HG02588 (cell line): ENCODE measurements at regions not wholly inside any gene's neighbourhood (a gene's known extent, or its start where the extent isn't known, plus 50 kb on each side); places are given as distances from the start of the nearest gene placed in this dataset.

ENCODE experiments used
- ATAC-seq: cut with Tn5 transposase; IDR thresholded peaks from one replicate; pipeline ENCODE4 v1.9.1; 2021; ENCODE audit warnings: mild to moderate bottlenecking, moderate library complexity; ENCODE audit not compliant: unreplicated experiment

DNA sequence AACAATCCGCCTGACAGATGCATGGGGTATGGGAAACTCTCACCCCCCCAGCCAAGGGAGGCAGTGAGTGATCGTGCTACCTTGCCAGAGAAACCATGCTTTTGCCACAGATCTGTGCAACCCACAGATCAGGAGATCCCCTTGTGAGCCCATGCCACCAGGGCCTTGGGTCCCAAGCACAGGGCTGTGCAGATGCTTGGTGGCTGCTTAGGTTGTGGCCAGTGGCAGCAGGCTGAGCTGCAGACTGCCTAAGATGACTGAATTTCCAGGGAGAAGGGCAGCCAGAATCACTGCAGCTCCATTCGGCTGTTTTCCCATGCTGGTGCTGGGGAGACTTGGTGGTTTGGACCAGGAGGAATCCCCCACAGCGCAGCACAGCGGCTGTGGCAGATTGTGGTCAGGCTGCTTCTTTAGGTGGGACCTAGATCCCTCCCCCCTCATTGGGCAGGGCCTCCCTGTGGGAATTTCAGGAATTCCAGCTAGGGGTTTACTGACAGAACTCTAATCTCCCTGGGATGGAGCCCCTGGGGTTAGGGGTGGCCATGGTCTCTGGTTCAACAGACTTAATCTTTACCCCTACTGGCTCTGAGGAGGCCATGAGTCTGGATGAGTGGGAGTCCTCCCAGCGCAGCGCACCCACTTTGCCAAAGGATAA lies 264.6 kb upstream of the DAAM1 start:
- no peak for ATAC-seq

DNA sequence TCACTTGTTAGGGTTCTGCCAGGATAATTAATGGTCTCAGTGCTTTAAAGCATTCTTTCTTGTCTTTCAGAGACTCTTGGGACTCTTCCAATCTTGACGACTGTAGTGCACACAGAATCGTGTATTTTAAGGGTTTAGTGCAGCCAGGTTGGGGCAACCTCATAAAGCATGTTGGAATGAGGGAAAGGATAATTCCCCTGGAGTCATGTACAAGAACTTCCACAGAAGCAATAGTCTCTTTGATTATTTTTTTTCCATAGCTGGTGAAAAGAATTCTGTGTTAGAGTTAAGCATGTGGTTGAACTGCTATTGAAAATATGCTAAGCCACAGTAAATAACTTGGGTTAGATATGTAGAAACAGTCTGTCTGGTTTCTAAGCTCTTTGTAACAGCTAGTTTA lies 246.8 kb upstream of the DAAM1 start:
- no peak for ATAC-seq

DNA sequence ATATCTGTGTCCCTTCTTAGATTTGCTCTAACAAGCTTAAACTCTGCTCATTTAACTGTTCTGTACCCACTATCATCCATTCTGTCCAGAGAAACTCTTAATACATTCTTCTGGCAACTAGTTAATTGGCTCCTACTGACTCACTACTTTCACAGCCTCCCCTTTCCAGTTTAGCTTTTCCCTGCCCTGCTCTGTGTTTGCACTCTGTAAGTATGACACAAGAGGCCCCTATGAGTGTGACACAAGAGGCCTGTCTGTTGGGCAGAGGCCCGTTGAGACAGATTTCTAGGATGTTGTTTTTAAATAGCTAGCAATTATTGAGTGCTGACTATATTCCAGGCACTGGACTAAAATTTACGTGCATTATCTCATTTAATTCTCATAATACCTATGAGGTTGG lies 246.0 kb upstream of the DAAM1 start:
- ATAC-seq, result no peak

DNA sequence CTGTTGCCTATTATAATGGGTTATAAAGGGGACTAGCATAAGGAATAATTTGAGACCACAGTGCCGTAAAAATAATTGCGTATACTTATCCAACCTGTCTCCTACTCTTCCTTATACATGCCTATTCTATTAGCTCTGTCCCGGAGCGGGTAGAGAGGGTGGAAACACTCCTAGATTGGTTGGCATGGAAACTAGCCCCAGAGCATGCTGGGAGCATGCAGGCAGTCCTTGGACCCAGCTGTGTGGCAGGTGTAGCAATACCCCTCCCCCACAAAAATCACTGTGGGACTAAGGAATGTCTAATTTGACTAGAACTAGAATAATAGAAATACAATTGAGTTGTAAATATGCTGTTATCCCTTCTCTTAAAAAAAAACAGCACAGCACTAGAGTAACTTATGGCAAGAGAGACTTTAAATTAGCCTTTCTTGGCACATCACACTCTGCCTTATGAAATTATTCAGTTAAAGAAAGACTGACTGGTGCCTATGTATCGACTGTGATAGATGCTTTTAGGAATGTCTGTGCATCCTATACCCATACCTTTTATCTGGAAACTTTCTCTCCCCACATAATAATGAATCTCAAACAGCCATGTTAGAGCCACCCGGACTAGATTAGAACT lies 244.0 kb upstream of the DAAM1 start:
- no peak for ATAC-seq

DNA sequence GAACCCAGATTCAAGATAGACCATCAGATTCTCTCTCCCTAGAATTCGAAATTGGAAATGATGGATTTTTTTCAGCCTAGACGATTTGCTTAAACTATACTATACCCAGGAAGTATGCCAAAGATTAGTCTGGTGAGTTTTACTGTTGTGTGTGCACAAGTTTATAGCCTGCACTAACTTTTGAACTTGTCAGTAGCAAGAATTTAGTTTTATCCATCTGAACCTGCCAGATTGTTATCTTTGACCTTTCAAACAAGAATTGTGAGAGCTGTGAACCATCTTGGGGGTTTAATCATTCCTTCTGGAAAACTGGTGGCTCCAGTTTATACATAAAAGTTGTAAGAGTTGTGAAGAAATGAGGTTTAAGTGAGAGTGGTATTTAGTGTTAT lies 243.5 kb upstream of the DAAM1 start:
- ATAC-seq, result no peak

DNA sequence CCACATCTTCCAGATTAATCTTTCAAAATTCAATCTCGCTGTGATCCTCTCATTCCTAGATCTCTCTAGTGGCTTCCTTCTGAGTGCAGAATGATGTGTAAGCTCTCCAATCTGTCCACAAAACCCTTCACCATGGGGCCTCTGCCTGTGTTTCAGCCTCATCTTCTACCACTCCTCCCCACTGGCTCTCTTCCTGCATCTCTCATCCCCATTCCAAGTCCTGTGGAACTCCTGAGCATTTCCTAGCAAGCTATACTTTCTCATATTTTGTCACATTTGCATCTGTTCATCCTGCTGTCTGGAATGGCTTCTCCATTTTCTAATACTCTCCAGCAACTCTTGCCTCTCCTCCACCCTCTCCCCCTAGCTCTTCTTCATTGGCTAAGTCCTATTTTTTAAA lies 242.0 kb upstream of the DAAM1 start:
- ATAC-seq, result no peak

DNA sequence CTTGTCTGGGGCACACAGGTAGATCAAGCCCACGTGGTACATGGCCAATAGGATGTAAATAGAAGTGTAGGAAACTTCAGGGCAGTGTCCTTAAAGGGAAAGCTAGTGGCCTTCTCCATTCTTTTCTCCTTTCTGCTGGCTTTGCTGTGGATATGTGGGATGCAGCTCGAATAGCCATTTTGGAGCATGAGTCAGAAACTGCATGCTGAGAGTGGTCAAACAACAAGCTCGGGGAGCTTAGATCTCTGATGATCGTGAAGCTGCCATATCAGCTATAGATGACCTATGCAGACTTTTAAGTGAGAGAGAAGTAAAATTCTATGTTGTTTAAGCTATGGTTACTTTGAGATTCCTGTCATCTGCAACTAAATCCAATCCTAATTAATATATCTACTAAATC lies 241.3 kb upstream of the DAAM1 start:
- ATAC-seq, result no peak

DNA sequence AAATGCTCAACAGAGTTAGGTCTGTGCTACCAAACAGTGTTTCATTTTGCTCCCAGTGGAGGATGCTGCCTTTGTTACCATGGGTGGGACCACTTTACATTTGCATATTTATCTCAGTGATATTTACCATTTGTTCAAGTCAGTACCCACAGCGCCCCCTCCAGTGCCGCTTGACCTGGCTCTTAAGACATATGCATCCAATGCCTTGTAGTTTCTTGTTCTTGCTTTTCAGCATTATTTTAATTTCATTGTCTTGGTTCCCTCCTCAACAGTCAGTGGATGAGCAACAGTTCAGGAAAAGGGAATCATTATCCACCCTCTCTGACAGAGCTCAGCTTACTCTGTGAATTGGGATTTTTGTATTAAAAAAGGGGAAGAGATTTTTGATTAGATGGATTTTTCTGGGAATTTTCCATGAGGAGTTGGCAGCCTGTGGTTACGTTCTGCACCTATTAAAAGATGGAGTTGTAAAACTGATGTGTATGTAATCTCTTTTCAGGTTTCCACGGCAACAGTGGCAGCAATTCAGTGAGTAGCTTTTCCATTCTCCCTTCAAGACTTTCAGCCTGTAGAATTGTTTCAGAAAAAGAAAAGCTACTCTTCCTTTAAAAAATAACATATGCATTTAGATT lies 240.5 kb upstream of the DAAM1 start:
- no peak for ATAC-seq

DNA sequence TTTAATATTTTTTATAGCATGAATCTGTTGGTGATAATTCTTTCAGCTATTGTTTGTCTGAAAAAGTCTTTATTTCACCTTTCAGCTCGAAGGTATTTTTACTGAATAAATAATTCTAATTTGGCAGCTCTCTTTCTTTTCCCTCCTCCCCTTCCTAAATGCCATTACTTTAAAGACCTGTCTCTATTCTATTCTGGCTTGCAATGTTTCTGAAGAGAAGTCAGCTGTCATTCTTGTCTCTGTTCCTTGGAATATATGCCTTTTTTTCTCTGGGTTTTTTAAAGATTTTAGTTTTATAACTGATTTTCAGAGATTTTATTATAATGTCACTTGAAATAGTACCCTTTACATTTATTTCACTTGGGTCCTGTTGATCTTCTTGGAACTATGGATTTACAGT lies 237.9 kb upstream of the DAAM1 start:
- no peak for ATAC-seq

DNA sequence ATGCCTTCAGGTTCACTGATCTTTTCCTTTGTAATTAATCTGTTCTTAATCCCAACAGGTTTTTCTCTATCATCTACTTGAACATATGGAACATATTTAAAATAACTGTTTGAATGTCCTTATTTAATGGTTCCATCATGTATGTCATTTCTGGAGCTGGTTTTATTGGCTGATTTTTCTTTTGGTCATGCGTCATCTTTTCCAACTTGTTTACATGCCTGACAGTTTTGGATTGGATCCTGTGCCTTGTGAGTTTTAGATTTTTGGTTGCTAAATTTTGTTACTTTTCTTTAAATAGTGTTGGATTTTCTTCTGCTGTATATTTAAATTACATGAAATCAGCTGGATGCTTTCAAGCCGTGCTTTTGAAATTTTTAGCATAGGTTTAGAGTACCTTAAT lies 237.3 kb upstream of the DAAM1 start:
- no peak for ATAC-seq

DNA sequence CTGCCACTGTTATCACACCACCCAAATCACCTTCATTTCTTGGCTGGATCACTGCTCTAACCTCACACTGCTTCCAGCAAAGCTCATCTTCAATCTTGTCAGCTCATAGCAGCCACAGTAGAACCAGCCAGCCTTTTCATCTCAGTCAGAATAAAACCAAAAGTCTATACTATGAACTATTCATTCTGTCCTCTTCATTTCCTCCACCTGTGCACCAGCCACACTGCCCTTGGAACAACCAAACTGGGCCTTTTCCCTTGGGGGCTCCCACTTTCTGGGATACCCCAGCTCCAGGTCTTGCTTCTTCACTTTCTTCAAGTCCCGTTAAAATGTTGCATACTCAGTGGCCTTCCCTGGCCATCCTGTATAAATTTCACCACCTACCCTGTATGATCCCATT lies 234.4 kb upstream of the DAAM1 start:
- ATAC-seq, result peak; percentile 46

DNA sequence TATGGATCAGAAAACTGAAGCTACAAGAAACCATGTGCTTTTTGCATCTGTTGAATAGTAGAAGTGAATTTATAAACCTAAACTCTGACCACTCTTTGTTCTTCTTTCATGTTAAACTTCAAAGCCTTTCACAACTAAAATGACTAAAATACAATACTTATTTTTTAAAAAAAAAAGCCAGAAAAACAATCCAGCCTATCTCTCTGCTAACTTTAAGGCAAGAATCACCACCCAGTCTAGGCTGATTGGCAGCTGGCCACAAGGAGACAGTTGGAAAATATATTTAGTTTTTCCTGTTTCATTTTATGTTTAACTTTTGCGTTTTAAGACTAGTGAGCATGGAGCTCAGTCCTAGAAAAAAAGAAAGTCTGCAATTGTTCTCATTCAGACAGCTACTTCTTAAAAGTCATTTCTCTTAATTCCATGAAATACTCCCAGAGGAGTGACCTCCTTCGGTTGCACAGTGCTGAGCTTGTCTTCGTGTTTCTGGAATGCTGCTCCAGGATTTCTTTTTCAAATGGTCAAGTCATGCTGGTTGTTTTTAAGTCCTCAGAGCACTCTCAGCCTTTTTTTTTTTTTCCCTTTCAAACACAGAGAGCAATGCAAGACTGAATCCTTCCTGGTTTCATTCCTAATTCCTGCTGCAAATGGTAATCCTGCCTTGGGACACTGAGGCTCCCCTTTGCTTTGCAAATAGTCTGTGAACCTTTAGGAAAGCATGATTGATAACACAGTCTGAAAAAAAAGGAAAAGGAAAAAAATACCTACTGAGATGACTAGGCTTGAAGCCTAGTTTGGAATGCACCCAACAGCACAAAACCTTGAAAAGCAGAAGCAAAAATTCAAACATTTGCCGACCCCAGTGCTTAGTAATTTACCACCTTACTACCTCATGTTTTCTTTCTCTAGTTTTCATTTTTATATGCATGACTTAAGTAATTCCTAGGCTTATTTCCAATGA lies 233.3 kb upstream of the DAAM1 start:
- no peak for ATAC-seq

DNA sequence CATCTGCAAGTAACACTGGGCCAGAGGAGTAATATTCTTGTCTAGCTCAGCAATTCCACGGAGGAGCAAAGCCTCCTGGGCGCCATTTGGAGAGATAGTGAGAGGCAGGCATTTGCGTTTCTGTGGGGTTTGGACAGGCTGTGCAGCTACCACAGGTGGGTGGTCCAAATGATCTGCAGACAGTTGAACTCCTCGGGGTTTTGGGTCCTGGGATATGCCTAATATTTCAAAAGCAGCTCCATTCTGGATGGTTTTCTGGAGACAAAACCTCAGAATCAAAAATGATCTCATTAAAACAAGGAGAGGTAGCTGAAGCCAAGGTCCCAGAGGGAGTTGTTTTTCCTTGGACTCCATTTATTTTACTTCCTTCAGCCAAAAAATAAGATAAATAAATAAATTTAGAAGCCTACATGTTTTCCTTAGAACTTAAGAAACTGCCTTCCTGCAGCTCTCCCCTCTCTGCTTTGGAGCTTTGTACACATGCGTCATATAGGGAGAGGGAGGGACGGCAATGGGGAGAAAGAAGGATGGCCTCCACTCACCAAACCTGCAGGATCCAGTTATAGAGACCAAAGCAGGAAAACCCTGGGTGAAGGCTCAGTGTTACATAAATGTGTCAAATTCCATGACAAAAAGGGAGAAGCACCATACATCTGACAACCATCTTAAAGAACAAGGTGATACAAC lies 227.3 kb upstream of the DAAM1 start:
- ATAC-seq, result no peak

DNA sequence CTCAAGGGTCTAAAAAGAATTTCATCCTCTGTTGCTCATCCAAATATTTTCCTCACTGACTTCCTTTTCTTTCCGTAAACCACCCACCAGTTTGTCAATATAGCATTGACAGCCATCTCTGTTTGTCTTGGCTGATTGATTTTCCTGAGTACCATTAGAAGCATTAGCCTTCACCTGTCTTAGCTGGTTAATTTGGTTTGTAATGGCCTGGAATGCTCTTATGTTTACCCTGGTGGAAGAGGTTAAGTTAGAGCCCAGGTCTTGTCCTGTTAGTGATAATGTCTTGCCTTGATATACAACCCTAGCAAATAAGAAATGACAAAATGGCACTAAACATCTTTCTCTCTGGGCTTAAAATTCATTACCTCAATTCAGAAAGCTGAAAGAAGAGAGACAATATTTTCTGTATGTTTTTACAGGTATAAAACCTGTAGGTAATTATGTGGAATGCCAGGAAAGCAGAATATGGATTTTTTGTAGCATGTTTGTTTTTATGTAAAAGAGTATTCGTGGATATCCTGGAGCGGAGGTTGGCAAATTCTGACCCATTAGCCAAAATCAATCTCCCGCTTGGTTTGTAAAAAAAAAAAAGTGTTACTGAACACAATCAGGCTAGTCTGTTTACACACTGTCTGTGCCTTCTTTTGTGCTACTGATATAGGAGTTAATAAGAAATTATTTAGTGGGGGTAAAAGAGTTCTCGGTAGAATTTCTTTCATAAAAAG lies 224.4 kb upstream of the DAAM1 start:
- ATAC-seq, result no peak

DNA sequence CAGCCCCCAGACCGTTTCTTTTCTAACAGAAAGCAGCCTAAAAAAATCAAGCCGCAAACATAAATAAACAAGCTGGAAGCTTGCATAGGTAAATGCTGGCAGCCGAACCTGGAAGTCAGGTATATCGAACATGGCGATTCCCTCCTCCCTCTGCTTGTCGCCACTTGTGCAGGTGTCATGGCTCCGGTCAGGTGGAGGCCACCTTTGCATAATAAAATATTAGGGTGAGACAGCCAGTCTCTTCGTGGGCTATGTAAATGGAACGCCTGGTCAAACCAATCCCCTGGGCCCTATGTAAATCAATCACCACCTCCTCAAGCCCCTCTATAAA lies 223.9 kb upstream of the DAAM1 start:
- no peak for ATAC-seq

DNA sequence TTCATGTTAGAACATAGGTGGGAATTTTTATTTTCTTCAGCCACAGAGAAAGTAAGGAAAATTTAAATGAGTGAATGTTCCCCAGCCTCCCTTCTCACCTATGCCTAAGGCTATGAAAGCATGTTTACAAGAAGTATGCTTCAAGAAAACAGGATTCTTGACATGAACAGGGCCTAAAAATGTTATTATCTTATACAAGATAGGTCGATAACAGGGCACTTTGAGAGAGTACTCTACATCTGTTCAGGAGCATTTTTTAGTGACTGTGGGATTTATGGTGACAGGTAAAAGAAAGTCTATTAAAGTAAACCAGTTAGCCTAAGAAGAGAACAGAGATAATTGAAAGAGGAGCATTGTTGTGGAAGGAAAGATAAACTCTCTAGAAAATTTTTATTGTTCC lies 222.9 kb upstream of the DAAM1 start:
- ATAC-seq, result no peak

DNA sequence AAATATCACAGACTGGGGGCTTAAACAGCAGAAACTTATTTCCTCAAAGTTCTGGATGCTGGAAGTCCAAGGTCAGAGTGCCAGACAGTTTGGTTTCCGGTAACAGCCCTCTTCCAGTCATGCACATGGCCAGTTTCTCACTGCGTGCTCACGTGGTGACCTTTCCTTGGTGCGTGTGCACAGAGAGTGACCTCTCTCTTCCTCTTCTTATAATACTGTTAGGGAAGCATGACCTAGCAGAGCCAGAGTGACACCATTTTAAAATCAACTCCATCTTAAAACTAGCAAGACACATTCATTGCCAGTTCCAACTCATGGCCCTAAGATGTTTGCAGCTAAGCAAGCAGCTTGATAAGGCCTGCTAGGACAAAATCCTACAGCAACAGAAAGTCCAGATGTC lies 221.5 kb upstream of the DAAM1 start:
- no peak for ATAC-seq

DNA sequence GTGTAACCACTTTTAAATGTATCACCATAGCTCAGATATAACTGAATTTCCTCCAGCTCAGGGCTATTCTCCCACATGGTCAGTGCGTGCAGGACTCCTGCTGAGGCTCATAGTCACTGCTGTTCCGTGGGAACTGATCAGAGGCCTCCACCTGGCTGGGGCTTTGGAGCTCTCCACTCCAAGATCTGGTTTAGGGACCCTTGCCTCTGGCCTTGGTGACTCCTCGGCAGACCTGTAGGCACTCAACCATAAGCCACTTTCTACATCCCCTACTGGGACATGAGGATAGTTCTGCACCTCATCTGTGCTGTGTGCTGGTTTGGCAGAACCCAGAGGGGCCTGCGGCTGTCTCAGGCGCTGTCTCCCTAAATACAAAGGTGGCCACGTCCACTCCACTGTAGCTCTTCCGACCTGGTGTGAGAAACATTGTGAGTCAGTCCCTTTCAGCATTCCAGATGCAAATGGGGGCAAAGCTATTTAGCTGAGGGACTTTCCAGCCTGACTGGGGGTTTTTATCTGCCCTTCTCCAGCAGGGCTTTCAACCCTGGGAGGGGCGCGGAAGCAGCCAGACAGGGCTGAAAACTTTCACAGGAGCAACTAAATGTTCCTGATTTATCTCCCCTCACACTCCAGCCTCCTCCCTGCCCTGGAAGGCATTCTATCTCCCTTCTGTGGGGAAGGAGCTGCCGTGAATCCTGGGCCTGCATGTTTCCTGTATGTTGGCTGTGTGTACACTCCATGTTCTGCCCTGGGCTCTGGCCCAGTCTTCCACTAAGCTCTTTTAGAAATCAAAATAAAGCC lies 218.3 kb upstream of the DAAM1 start:
- peak; percentile 77 for ATAC-seq

DNA sequence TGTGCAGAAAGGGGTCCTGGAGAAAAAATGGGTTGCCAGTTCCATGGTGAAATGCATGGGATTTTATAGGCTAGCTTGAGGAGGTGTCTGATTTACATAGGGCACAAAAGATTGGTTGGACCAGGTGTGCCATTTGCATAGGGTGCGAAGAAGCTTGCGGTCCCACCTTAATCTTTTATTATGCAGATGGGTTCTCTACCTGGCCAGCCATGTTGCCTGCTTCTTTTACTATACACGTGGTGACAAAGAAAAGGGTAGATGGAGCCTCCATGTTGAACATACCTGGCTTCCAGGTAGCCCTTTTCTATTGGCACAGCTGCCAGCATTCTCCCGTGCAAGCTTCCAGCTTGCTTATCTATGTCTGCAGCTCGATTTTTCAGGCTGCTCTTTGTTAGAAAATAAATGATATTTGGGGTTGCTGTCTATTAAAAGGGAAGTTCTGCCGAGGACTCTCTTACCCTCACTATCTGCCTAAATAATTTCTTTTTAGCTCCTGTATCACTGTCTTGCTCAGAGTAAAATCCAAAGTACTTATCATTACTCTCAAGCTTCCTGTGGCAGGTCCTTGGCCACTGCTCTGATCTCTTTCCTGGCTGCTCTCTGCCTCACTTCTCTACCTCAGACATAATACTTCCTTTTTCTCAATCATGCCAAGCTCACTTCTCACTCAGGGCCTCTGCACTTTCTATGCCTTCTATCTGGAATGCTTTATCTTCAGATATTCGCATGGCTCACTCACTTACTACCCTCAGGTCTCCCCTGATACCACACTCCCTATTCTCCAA lies 216.0 kb upstream of the DAAM1 start:
- ATAC-seq, result no peak
